Fibroblast of skin of left biceps (primary cell): ENCODE measurements at regions not wholly inside any gene's neighbourhood (a gene's known extent, or its start where the extent isn't known, plus 50 kb on each side); places are given as distances from the start of the nearest gene placed in this dataset.

ENCODE experiments used
- DNase-seq, 2 experiments: peaks; one replicate each; pipeline ENCODE4 v3.0.0-alpha.2; 2013; ENCODE audit warnings: low read depth in 2 of 2

DNA sequence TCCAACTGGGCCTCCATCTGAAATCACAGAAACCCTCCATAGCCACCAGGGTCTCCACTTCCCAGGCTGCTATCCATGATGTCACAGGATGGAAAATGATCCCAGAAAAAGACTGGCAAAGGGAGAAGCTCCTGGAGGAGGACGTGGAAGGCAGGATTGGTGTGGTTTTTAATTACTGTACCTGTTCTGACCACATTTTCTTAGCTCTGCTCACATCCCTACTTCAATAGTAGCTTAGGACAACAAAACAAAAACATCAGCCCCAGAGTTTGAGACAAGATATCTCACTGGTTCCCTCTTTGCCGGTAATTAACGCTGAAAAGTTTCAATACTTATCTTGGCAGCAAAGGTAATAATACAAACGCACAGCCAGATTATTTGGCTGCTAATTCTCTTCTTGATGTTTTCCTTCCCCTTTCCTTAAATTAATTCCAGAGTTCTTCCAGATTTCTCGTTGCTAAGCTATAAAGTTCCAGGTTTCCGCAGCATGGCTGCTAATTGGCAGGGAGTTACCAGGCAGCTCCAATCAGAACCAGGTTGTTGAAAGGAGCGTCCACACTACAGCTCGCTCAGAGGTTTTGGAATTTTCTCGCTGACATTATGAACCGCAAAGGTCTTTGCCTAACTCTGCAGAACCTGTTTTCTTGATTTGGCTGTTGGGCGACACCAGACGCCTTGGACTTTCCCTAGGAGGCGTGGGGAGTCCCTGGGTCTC lies 263.4 kb downstream of the MRTFB start:
- DNase-seq, result peak; percentile 55 to 57

DNA sequence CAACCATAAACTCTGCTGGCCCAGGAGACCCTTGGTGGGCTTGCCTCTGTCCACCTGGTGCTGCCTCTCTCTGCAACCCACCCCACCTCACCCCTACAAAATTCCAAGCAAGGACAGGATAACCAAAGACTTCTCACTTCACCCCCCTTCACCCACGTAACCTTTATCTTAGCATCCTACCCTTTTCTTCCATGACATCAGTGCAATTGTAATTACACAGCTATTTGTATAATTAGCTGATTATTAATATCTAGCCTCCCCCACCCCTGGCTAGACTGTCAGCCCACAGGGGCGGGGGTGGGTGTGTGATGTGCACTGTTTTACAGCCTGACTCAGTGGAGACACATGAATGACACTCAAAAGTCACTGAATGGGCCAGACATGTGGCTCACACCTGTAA lies 262.2 kb downstream of the MRTFB start:
- DNase-seq, result no peak

DNA sequence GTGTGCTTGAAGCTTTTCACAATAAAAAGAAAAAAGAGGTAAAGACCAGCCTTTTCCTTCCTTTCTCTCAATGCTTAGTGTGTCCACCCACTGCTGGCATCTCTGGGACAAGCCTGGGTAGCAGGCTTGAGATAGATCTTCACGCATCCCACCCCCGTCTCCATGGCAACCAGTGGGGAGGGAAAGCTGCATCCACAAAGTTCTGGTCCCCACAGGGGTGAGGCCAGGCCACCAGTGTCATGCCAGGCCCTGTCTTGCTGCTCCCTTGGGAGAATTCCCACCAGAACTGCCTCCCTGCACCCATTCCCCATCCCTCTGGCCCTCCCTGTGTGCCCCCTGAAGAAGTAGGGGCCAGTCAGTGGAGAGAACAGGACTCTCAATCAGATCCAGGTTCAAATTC lies 259.9 kb downstream of the MRTFB start:
- no peak for DNase-seq

DNA sequence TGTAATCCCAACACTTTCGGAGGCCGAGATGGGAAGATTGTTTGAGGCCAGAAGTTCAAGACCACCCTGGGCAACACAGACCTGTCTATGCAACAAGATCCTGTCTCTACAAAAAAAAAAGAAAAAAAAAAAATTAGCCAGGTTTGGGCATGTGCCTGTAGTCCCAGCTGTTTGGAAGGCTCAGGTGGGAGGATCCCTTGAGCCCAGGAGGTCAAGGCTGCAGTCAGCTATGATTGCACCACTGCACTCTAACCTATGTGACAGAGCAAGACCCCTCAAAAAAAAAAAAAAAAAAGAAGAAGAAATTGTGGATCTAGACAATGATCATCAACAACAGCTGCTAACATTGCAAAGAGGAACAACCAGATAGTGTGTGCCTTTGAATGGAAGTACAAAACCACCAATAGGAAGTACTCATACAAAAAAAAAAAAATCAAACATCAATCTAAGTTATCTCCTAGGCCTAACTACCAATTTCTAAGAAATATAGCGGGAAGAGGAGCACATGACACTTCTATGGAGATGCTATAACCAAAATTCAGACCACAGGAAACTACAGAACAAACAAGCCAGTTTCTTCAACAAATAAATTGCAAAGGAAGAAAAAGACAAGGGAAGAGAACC lies 258.7 kb downstream of the MRTFB start:
- no peak for DNase-seq

DNA sequence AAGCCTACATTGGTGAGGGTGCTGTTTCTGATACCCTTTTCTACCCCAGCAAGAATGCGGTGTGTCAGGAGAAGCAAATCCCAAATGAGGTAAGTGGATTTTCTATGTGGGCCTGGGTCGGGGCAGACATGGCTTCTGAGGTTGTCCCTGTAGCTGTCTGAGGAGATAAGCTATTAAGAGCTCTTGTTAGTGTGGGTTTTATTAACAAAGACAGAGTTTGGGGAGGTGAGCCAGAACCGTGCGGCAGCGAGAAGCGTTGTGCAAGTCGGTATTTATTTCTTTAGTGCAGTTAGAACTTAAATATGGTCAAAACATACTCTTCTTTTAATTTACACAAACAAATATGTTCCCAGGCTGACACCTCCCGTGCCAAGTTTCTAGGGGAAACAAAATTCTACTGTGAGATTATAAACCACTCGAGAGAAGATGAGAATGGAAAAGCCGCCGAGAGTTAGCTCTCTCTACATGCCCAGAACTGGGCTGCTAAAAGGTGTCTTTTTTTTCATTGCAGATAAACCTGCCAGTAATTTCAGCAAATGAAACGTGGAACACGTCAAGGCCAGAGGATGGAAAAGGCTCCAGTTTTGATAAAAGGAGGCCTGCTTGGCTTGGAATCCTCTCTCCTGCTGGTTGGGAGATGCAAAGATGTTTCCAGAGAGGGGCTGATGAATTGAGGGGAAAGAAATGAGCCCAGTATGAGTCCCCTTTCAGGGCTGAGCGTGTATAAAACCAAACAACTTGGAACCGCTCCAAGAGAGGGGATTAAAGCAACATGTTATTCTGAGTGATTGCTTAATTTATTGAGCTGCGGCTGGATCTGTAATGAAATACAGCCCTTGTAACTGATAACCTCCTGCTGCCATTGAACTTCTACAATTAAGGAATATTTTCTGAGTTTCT lies 254.6 kb downstream of the MRTFB start:
- DNase-seq, result peak; percentile 88 to 91

DNA sequence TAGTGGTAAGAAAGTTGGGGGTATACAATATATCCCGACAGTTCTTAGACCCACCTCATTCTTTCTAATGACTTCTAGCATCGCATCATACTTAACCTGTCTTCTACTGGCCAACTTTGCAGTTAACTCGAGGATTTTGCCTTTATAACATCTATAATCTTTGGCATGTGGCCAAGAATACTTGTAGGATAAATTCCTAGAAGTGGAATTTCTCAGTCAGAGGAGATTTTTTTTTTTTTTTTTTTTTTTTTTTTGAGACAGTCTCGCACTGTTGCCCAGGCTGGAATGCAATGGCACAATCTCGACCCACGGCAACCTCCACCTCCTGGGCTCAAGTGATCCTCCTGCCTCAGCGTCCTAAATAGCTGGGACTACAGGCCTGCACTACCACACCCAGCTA lies 253.5 kb downstream of the MRTFB start:
- DNase-seq, result peak; percentile 49 to 65

DNA sequence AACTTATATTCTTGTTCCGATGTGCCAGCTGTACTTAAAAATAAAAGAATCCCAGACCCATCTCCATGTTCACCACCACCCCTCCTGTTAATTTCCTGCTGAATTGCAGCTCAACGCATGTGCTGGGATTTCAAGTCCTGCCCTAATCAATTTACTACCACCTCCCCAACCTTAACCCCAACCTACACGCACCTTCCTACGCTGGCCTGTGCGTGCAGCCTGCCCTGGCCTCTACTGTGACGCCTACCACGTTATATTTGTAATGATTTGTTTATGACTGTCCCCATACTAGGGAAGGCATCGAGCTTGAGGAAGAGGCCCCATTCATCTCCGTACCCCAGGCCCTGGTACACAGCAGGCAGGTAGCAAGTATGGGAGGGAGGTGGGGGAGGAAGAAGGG lies 251.1 kb downstream of the MRTFB start:
- no peak for DNase-seq

DNA sequence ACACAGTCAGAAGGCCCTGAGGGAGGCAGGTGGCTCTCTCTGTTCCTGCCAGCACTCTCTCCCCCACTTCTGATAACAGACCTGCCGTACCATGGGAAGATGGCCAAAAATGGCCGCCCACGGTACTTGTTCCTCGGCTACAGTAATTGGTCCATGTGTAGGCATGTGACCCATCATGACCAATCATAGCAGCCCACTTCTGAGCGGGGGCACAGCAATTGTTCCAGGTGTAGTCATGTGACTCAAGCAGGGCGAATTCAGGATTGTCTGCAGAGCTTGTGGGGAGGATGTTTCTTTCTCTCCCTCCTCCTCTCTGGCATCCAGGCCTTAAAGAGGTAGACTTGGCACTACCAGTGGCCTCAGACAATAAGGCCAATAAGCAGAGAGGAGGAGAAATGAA lies 250.4 kb downstream of the MRTFB start:
- no peak for DNase-seq

DNA sequence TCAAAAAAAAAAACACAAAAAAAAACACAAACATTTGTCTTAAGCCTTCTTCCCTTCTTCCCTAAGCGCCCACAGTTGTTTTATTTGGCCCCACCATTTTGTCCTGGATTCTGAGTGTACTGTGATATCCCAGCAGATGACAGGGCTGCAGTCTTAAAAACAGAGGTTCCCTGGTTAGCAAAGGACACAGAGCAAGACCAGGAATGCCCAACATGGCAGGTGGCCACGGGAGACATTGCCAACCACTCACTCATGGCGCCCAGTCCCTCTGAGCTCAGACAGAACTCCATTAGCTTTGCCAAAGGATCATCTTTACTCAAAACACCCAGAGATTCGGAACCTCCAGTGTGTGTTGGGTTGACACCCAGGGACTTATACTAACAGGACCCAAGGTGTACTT lies 249.3 kb downstream of the MRTFB start:
- no peak for DNase-seq
